Naive thymus-derived CD4-positive, alpha-beta T cell (primary cell): ENCODE measurements at regions not wholly inside any gene's neighbourhood (a gene's known extent, or its start where the extent isn't known, plus 50 kb on each side); places are given as distances from the start of the nearest gene placed in this dataset.

Source experiments
- ATAC-seq: fragments of 150-1000 bp; cut with Tn5 transposase; 2 replicates; pipeline ENCODE4 v1.10.0; 2021; ENCODE audit warnings: mild to moderate bottlenecking, moderate library complexity
- CTCF ChIA-PET: fragments of 350-600 bp; sonication (Branson Sonifier 250); formaldehyde crosslinking; loops from one replicate; lab custom pipeline; 2021; ENCODE audit warnings: antibody characterized with exemption; lab: Charles Lee
- POLR2A ChIA-PET: fragments of 350-600 bp; sonication (Branson Sonifier 250); formaldehyde crosslinking; loops from one replicate; lab custom pipeline; 2021; ENCODE audit warnings: antibody characterized with exemption, inconsistent platforms; lab: Charles Lee
- DNase-seq, 9 donors: peaks; one replicate each; pipeline versions ENCODE4 v3.0.0 to v3.0.0-alpha.2; 2020 to 2022; ENCODE audit warnings: mixed read lengths in 1 of 9
- H3K27ac ChIP-seq: one replicate; pipeline ENCODE4 v1.7.0; 2013; ENCODE audit warnings: mild to moderate bottlenecking, low read depth, low read length, moderate library complexity
- H3K27me3 ChIP-seq, 2 donors: one replicate each; pipeline ENCODE4 v1.7.0; 2013; ENCODE audit warnings: low read length in 2 of 2, mild to moderate bottlenecking in 2 of 2, moderate library complexity in 2 of 2; ENCODE audit not compliant: control insufficient read depth in 2 of 2, insufficient read depth in 2 of 2
- H3K36me3 ChIP-seq, 3 experiments: 1 replicate in 2 of 3; 2 replicates in 1 of 3; pipeline ENCODE4 v1.7.0; 2013; ENCODE audit warnings: low read length in 3 of 3, mild to moderate bottlenecking in 3 of 3, moderate library complexity in 1 of 3; ENCODE audit not compliant: insufficient read depth in 3 of 3, control insufficient read depth in 2 of 3
- H3K4me1 ChIP-seq, 2 donors: one replicate each; pipeline ENCODE4 v1.7.0; 2013; ENCODE audit warnings: low read length in 2 of 2, mild to moderate bottlenecking in 2 of 2, moderate library complexity in 1 of 2; ENCODE audit not compliant: control insufficient read depth in 2 of 2, insufficient read depth in 2 of 2
- H3K4me3 ChIP-seq: 2 replicates; pipeline ENCODE4 v1.7.0; 2013; ENCODE audit warnings: mild to moderate bottlenecking, low read length
- H3K9me3 ChIP-seq, 3 experiments: 1 replicate in 2 of 3; 2 replicates in 1 of 3; pipeline ENCODE4 v1.7.0; 2013; ENCODE audit warnings: low read length in 3 of 3; ENCODE audit not compliant: control insufficient read depth in 2 of 3
- H3K27ac Mint-ChIP-seq, 9 donors: one replicate each; pipeline ENCODE4 v1.8.0; 2020 to 2022; ENCODE audit warnings: mixed read lengths in 9 of 9, mild to moderate bottlenecking in 8 of 9, moderate library complexity in 5 of 9, inconsistent platforms in 2 of 9
- H3K27me3 Mint-ChIP-seq, 5 donors: one replicate each; pipeline ENCODE4 v1.8.0; 2021 to 2022; ENCODE audit warnings: mixed read lengths in 5 of 5, mild to moderate bottlenecking in 1 of 5
- H3K36me3 Mint-ChIP-seq, 5 donors: one replicate each; pipeline ENCODE4 v1.8.0; 2020 to 2022; ENCODE audit warnings: mixed read lengths in 5 of 5, mild to moderate bottlenecking in 3 of 5, inconsistent platforms in 1 of 5
- H3K4me1 Mint-ChIP-seq, 7 donors: one replicate each; pipeline ENCODE4 v1.8.0; 2020 to 2022; ENCODE audit warnings: mixed read lengths in 7 of 7, mild to moderate bottlenecking in 3 of 7, inconsistent platforms in 1 of 7
- H3K4me3 Mint-ChIP-seq, 10 donors: one replicate each; pipeline ENCODE4 v1.8.0; 2020 to 2022; ENCODE audit warnings: mild to moderate bottlenecking in 10 of 10, mixed read lengths in 10 of 10, moderate library complexity in 6 of 10, inconsistent platforms in 2 of 10
- H3K9me3 Mint-ChIP-seq, 11 donors: one replicate each; pipeline ENCODE4 v1.8.0; 2020 to 2022; ENCODE audit warnings: mixed read lengths in 11 of 11, mild to moderate bottlenecking in 4 of 11, inconsistent platforms in 1 of 11, moderate library complexity in 1 of 11
- intact Hi-C, 2 donors: fragments of 100-400 bp; cut with micrococcal nuclease; formaldehyde crosslinking; loops; one replicate each; pipeline ENCODE4 v1.15.1; 2023

GRCh38 chr9:89941875-89942274, 337.1 kb downstream of the GADD45G start:
- Mint-ChIP-seq H3K4me1 (peaks cover 0 to 5% (median 0%) of the 10 kb centered on the region in 7 donors), H3K9me3 (no peaks in the 10 kb centered on the region), H3K27me3 (peaks cover 10 to 35% (median 19%) of the 10 kb centered on the region in 5 donors), H3K36me3 (no peaks in the 10 kb centered on the region), H3K4me3 (no peak overlapping the region), H3K27ac (no peak overlapping the region)
- ChIA-PET CTCF (no interaction called here), POLR2A (no interaction called here)
- H3K4me1 ChIP-seq, result no peaks in the 10 kb centered on the region
- intact Hi-C loops, result no loop called here
- no peak overlapping the region for H3K27ac ChIP-seq
- no peaks in the 10 kb centered on the region for H3K9me3 ChIP-seq
- no peaks in the 10 kb centered on the region for H3K27me3 ChIP-seq
- ATAC-seq, result no peak
- no peak for DNase-seq
- H3K4me3 ChIP-seq, result no peak overlapping the region
- no peaks in the 10 kb centered on the region for H3K36me3 ChIP-seq

GRCh38 chr9:89942643-89943042, 337.8 kb downstream of the GADD45G start:
- no peak for DNase-seq
- H3K27me3 ChIP-seq, result no peaks in the 10 kb centered on the region
- no peak overlapping the region for H3K27ac Mint-ChIP-seq
- H3K4me3 ChIP-seq, result no peak overlapping the region
- intact Hi-C loops, result no loop called here
- H3K27ac ChIP-seq, result no peak overlapping the region
- H3K9me3 Mint-ChIP-seq, result no peaks in the 10 kb centered on the region
- POLR2A ChIA-PET, result no interaction called here
- H3K27me3 Mint-ChIP-seq, result peaks cover 10 to 35% (median 19%) of the 10 kb centered on the region in 5 donors
- no peaks in the 10 kb centered on the region for H3K9me3 ChIP-seq
- H3K4me3 Mint-ChIP-seq, result no peak overlapping the region
- no peaks in the 10 kb centered on the region for H3K4me1 ChIP-seq
- peaks cover 0 to 5% (median 0%) of the 10 kb centered on the region in 7 donors for H3K4me1 Mint-ChIP-seq
- no peak for ATAC-seq
- no peaks in the 10 kb centered on the region for H3K36me3 ChIP-seq
- CTCF ChIA-PET, result no interaction called here
- no peaks in the 10 kb centered on the region for H3K36me3 Mint-ChIP-seq

GRCh38 chr9:89943309-89943708, 338.5 kb downstream of the GADD45G start:
- no peaks in the 10 kb centered on the region for H3K36me3 ChIP-seq
- POLR2A ChIA-PET, result no interaction called here
- peaks cover 10 to 35% (median 19%) of the 10 kb centered on the region in 5 donors for H3K27me3 Mint-ChIP-seq
- no peaks in the 10 kb centered on the region for H3K36me3 Mint-ChIP-seq
- H3K4me3 Mint-ChIP-seq, result no peak overlapping the region
- CTCF ChIA-PET, result no interaction called here
- H3K9me3 Mint-ChIP-seq, result peaks cover 0 to 2% (median 0%) of the 10 kb centered on the region in 11 donors
- ATAC-seq (no peak), DNase-seq (no peak)
- intact Hi-C loops, result no loop called here
- no peaks in the 10 kb centered on the region for H3K27me3 ChIP-seq
- H3K4me3 ChIP-seq, result no peak overlapping the region
- no peaks in the 10 kb centered on the region for H3K4me1 ChIP-seq
- peaks cover 0 to 5% (median 0%) of the 10 kb centered on the region in 7 donors for H3K4me1 Mint-ChIP-seq
- H3K9me3 ChIP-seq, result no peaks in the 10 kb centered on the region
- no peak overlapping the region for H3K27ac Mint-ChIP-seq
- H3K27ac ChIP-seq, result no peak overlapping the region

- H3K9me3 ChIP-seq, result no peaks in the 10 kb centered on the region
- H3K4me3 ChIP-seq, result no peak overlapping the region
- H3K27me3 ChIP-seq, result no peaks in the 10 kb centered on the region
- DNase-seq, result no peak
- no peak overlapping the region for H3K27ac Mint-ChIP-seq
- H3K27me3 Mint-ChIP-seq, result peaks cover 10 to 35% (median 19%) of the 10 kb centered on the region in 5 donors
- H3K4me1 ChIP-seq, result no peaks in the 10 kb centered on the region
- POLR2A ChIA-PET, result no interaction called here
- ATAC-seq, result no peak
- H3K4me1 Mint-ChIP-seq, result peaks cover 0 to 5% (median 0%) of the 10 kb centered on the region in 7 donors
- intact Hi-C loops, result no loop called here
- no peak overlapping the region for H3K4me3 Mint-ChIP-seq
- CTCF ChIA-PET, result no interaction called here
- no peak overlapping the region for H3K27ac ChIP-seq
- no peaks in the 10 kb centered on the region for H3K36me3 Mint-ChIP-seq
- peaks cover 0 to 2% (median 0%) of the 10 kb centered on the region in 11 donors for H3K9me3 Mint-ChIP-seq
- no peaks in the 10 kb centered on the region for H3K36me3 ChIP-seq
These were observed 338.9 kb downstream of the GADD45G start for GRCh38 chr9:89943728-89944127.

- intact Hi-C loops, result no loop called here
- ATAC-seq, result no peak
- H3K4me3 Mint-ChIP-seq, result no peak overlapping the region
These were observed 340.3 kb downstream of the GADD45G start for GRCh38 chr9:89945133-89945532.

GRCh38 chr9:89946741-89947140, 341.9 kb downstream of the GADD45G start:
- no peak overlapping the region for H3K27ac ChIP-seq
- no peak for DNase-seq
- Mint-ChIP-seq H3K27me3 (peaks cover 4 to 20% (median 12%) of the 10 kb centered on the region in 5 donors), H3K27ac (no peak overlapping the region), H3K4me3 (no peak overlapping the region), H3K36me3 (peaks cover 0 to 6% (median 0%) of the 10 kb centered on the region in 5 donors), H3K4me1 (peaks cover 0 to 3% (median 0%) of the 10 kb centered on the region in 7 donors), H3K9me3 (peaks cover 0 to 7% (median 0%) of the 10 kb centered on the region in 11 donors)
- H3K4me3 ChIP-seq, result no peak overlapping the region
- no peaks in the 10 kb centered on the region for H3K27me3 ChIP-seq
- intact Hi-C loops, result no loop called here
- ChIA-PET POLR2A (no interaction called here), CTCF (no interaction called here)
- ATAC-seq, result no peak
- no peaks in the 10 kb centered on the region for H3K9me3 ChIP-seq
- H3K4me1 ChIP-seq, result no peaks in the 10 kb centered on the region
- H3K36me3 ChIP-seq, result no peaks in the 10 kb centered on the region

More at GRCh38 chr9:89945133-89945532, 340.3 kb downstream of the GADD45G start:
- peaks cover 10 to 28% (median 12%) of the 10 kb centered on the region in 5 donors for H3K27me3 Mint-ChIP-seq
- H3K4me1 ChIP-seq, result no peaks in the 10 kb centered on the region
- H3K9me3 Mint-ChIP-seq, result peaks cover 0 to 5% (median 0%) of the 10 kb centered on the region in 11 donors
- H3K36me3 ChIP-seq, result no peaks in the 10 kb centered on the region
- DNase-seq, result no peak
- H3K4me3 ChIP-seq, result no peak overlapping the region
- H3K27ac ChIP-seq, result no peak overlapping the region
- H3K4me1 Mint-ChIP-seq, result peaks cover 0 to 5% (median 0%) of the 10 kb centered on the region in 7 donors
- H3K9me3 ChIP-seq, result no peaks in the 10 kb centered on the region
- H3K36me3 Mint-ChIP-seq, result peaks cover 0 to 3% (median 0%) of the 10 kb centered on the region in 5 donors
- no peak overlapping the region for H3K27ac Mint-ChIP-seq
- no peaks in the 10 kb centered on the region for H3K27me3 ChIP-seq
- POLR2A ChIA-PET, result no interaction called here
- CTCF ChIA-PET, result interaction anchor here (0.6 kb wide), 1 partner anchor 29 kb away, joined by 3 read pairs; no protein-coding TSS in a partner anchor

- H3K4me1 ChIP-seq, result no peaks in the 10 kb centered on the region
- ChIA-PET POLR2A (no interaction called here), CTCF (no interaction called here)
- H3K9me3 Mint-ChIP-seq, result peaks cover 0 to 7% (median 0%) of the 10 kb centered on the region in 11 donors
- H3K36me3 ChIP-seq, result no peaks in the 10 kb centered on the region
- H3K4me3 Mint-ChIP-seq, result no peak overlapping the region
- H3K27ac Mint-ChIP-seq, result no peak overlapping the region
- intact Hi-C loops, result no loop called here
- no peak overlapping the region for H3K4me3 ChIP-seq
- H3K27me3 ChIP-seq, result no peaks in the 10 kb centered on the region
- H3K9me3 ChIP-seq, result no peaks in the 10 kb centered on the region
- DNase-seq (no peak), ATAC-seq (no peak)
- peaks cover 0 to 6% (median 0%) of the 10 kb centered on the region in 5 donors for H3K36me3 Mint-ChIP-seq
- H3K27me3 Mint-ChIP-seq, result peaks cover 0 to 9% (median 3%) of the 10 kb centered on the region in 5 donors
- no peak overlapping the region for H3K27ac ChIP-seq
- H3K4me1 Mint-ChIP-seq, result peaks cover 0 to 7% (median 0%) of the 10 kb centered on the region in 7 donors
These were observed 344.3 kb downstream of the GADD45G start for GRCh38 chr9:89949111-89949510.
